ENCODE measurements at regions not wholly inside any gene's neighbourhood (a gene's known extent, or its start where the extent isn't known, plus 50 kb on each side); places are given as distances from the start of the nearest gene placed in this dataset.

DNA sequence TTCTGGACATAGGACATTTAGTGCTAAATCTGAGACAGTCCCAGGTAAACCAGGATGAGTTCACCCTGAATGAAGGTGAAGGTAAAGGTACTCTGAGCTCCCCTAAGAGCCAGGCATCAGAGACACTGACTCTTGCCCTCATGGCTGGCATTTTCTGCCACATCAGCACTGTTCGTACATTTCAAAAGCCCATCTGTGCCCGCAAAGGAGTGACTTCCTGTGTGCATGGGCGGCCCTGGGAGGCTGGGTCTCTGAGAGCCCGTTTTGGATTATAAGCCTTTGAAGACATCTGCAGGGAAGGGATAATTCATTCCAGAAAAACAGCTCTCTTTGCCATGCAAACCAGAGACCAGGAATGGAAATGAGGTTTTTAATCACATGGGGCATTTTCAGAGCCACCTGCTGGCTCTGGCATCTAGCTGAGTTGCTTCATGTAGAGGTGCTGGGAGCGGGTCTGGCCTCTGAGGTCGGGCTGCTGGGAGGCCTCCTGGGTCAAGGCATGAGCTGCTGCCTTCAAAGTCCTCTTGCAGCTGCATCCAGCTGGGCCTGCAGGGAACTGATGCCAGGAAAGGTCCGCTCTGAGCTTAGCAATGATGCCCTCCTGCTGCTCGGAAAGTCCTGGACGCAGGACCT is 348.3 kb downstream of the DHX35 start:
- no peak for DNase-seq (ENCODE audit: low read depth in 1 of 2, low spot score in 1 of 2)
- H3K27ac ChIP-seq (replicated peaks), result no peak overlapping the region
- peaks cover 2% of the 10 kb centered on the region for H3K27me3 ChIP-seq (ENCODE audit: insufficient read depth, poor library complexity, severe bottlenecking)

DNA sequence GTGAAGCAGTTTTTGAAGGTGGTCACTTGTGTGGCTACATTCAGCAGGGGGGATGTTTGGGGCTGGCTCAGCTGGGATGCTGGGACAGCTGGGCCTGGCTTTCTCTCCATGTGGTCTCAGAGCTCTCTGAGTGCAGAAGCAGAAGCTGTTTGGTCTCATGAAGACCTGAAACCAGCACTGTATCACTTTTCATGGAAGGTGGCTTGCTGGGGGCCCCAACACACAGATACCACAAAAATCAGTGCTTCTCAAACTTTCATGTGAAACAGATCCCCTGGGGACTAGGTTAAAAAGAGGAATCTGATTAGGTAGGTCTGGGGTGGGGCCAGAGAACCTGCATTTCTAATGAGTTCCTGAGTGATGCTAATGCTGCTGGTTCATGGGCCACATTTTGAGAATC is 347.3 kb downstream of the DHX35 start:
- Histone ChIP-seq H3K27me3 (ENCODE audit: insufficient read depth, poor library complexity, severe bottlenecking) (no peaks in the 10 kb centered on the region), H3K27ac (replicated peaks) (no peak overlapping the region), H3K4me3 (replicated peaks; ENCODE audit: insufficient read depth, low read length) (no peak overlapping the region)
- no peak for DNase-seq (ENCODE audit: low read depth in 1 of 2, low spot score in 1 of 2)
- TF ChIP-seq SPI1 (IDR thresholded peaks at IDR 0.05; ENCODE audit: borderline replicate concordance, low read depth) (no peak), GABPA (IDR thresholded peaks at IDR 0.05; ENCODE audit: low read depth) (no peak), POLR2AphosphoS5 (IDR thresholded peaks at IDR 0.05; ENCODE audit: low read depth) (no peak)
- TF ChIP-seq, protein P1, sequence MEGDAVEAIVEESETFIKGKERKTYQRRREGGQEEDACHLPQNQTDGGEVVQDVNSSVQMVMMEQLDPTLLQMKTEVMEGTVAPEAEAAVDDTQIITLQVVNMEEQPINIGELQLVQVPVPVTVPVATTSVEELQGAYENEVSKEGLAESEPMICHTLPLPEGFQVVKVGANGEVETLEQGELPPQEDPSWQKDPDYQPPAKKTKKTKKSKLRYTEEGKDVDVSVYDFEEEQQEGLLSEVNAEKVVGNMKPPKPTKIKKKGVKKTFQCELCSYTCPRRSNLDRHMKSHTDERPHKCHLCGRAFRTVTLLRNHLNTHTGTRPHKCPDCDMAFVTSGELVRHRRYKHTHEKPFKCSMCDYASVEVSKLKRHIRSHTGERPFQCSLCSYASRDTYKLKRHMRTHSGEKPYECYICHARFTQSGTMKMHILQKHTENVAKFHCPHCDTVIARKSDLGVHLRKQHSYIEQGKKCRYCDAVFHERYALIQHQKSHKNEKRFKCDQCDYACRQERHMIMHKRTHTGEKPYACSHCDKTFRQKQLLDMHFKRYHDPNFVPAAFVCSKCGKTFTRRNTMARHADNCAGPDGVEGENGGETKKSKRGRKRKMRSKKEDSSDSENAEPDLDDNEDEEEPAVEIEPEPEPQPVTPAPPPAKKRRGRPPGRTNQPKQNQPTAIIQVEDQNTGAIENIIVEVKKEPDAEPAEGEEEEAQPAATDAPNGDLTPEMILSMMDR (IDR thresholded peaks at IDR 0.05; ENCODE audit: insufficient read depth, low read length), result no peak
- TF ChIP-seq, protein P2, sequence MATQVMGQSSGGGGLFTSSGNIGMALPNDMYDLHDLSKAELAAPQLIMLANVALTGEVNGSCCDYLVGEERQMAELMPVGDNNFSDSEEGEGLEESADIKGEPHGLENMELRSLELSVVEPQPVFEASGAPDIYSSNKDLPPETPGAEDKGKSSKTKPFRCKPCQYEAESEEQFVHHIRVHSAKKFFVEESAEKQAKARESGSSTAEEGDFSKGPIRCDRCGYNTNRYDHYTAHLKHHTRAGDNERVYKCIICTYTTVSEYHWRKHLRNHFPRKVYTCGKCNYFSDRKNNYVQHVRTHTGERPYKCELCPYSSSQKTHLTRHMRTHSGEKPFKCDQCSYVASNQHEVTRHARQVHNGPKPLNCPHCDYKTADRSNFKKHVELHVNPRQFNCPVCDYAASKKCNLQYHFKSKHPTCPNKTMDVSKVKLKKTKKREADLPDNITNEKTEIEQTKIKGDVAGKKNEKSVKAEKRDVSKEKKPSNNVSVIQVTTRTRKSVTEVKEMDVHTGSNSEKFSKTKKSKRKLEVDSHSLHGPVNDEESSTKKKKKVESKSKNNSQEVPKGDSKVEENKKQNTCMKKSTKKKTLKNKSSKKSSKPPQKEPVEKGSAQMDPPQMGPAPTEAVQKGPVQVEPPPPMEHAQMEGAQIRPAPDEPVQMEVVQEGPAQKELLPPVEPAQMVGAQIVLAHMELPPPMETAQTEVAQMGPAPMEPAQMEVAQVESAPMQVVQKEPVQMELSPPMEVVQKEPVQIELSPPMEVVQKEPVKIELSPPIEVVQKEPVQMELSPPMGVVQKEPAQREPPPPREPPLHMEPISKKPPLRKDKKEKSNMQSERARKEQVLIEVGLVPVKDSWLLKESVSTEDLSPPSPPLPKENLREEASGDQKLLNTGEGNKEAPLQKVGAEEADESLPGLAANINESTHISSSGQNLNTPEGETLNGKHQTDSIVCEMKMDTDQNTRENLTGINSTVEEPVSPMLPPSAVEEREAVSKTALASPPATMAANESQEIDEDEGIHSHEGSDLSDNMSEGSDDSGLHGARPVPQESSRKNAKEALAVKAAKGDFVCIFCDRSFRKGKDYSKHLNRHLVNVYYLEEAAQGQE (IDR thresholded peaks at IDR 0.05; ENCODE audit: insufficient replicate concordance, low read depth), result no peak

More for the DNA sequence above, 348.3 kb downstream of the DHX35 start:
- no peak for TF ChIP-seq GABPA (IDR thresholded peaks at IDR 0.05; ENCODE audit: low read depth)
- H3K4me3 ChIP-seq (replicated peaks; ENCODE audit: insufficient read depth, low read length), result no peak overlapping the region

DNA sequence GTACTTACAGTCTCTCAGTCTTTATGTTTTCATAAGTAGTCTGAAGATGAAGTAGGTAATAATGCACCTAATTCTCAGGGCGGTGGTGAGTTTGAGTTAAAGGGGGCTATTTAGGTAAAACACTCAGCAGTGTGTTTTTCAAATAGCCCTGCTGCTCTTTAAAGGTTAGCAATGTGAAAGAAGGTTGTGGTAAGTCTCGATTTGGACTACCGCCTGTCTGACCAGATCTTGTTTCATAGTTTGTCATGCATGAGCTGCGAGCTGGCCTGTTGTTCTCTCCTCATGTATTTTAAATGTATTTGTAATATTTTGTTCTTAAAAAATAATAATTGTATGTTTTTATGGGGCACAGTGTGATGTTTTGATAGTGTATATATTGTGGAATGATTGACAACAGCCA is 340.2 kb downstream of the DHX35 start:
- Histone ChIP-seq H3K4me3 (replicated peaks; ENCODE audit: insufficient read depth, low read length) (no peak overlapping the region), H3K27me3 (ENCODE audit: insufficient read depth, poor library complexity, severe bottlenecking) (no peaks in the 10 kb centered on the region), H3K27ac (replicated peaks) (no peak overlapping the region)
- TF ChIP-seq, protein P2 (IDR thresholded peaks at IDR 0.05; ENCODE audit: insufficient replicate concordance, low read depth), result no peak
- no peak for TF ChIP-seq SPI1 (IDR thresholded peaks at IDR 0.05; ENCODE audit: borderline replicate concordance, low read depth)
- TF ChIP-seq, protein P1 (IDR thresholded peaks at IDR 0.05; ENCODE audit: insufficient read depth, low read length), result no peak
- TF ChIP-seq POLR2AphosphoS5 (IDR thresholded peaks at IDR 0.05; ENCODE audit: low read depth), result no peak
- no peak for TF ChIP-seq GABPA (IDR thresholded peaks at IDR 0.05; ENCODE audit: low read depth)
- DNase-seq (ENCODE audit: low read depth in 1 of 2, low spot score in 1 of 2), result no peak

DNA sequence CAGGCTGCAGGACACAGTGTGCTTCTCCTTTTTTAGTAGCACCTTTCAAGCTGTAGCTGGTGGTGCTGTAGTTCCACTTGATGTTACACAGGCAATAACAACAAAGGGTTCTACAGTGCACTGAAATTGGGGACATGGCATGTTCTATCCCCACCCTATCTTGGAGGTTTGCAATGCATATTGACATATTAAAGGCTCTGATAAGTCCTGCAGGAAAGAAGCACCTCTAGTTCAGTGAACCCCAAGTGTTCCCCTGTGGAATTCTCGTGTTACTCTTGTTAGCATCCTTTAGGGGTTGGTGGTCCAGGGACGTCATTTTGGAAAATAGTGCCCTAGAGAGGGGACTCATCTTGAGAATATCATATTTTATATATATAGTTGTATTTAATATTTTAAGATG is 337.6 kb downstream of the DHX35 start:
- Histone ChIP-seq H3K27me3 (ENCODE audit: insufficient read depth, poor library complexity, severe bottlenecking) (no peaks in the 10 kb centered on the region), H3K27ac (replicated peaks) (no peak overlapping the region), H3K4me3 (replicated peaks; ENCODE audit: insufficient read depth, low read length) (no peak overlapping the region)
- TF ChIP-seq SPI1 (IDR thresholded peaks at IDR 0.05; ENCODE audit: borderline replicate concordance, low read depth) (no peak), POLR2AphosphoS5 (IDR thresholded peaks at IDR 0.05; ENCODE audit: low read depth) (no peak), GABPA (IDR thresholded peaks at IDR 0.05; ENCODE audit: low read depth) (no peak)
- TF ChIP-seq, protein P2 (IDR thresholded peaks at IDR 0.05; ENCODE audit: insufficient replicate concordance, low read depth), result no peak
- TF ChIP-seq, protein P1 (IDR thresholded peaks at IDR 0.05; ENCODE audit: insufficient read depth, low read length), result no peak
- no peak for DNase-seq (ENCODE audit: low read depth in 1 of 2, low spot score in 1 of 2)
